GM13977 (cell line): ENCODE measurements at regions not wholly inside any gene's neighbourhood (a gene's known extent, or its start where the extent isn't known, plus 50 kb on each side); places are given as distances from the start of the nearest gene placed in this dataset.
"Not testable (repeated sequence)": the region's sequence is repeated elsewhere in the genome, so short reads cannot be mapped to it uniquely, and the experiment has no call there.

Experiments used
- DNase-seq: peaks from one replicate; pipeline ENCODE4 v3.0.0; 2012; ENCODE audit warnings: low spot score
- in situ Hi-C: fragments of 300-500 bp; cut with MboI; formaldehyde crosslinking; loops from one replicate; pipeline ENCODE4 v1.12.0; 2022; ENCODE audit warnings: low sequenced_read_pairs, low pct_unique_long_range_greater_than_20kb, mixed read lengths, inconsistent platforms; ENCODE audit not compliant: unreplicated experiment
- TF ChIP-seq, protein P1 (sequence below): IDR thresholded peaks from 2 replicates; pipeline ENCODE4 v1.5.1; 2012; ENCODE audit warnings: mild to moderate bottlenecking, control low read depth; ENCODE audit not compliant: insufficient read depth; ENCODE audit errors: extremely low read depth, missing control alignments

DNA sequence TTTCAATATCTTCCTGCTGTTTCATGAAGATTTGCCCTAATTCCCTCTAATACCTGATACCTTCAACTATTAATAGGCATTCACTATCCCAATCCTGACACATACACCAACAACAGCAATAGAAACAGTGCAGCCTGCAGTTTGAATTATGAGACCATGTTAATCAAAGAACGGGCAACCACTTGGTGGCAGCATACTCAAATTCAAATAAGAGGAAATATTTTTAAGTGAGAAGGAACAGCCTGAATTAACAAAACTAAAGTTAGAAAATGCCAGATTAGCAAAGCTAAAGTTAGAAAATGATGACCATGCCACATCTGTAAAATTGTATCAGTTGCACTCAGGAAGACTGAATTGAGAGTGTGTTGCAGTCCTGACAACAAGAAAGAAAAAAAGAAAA, 204.9 kb downstream of the SMARCA1 start:
- TF ChIP-seq, protein P1, sequence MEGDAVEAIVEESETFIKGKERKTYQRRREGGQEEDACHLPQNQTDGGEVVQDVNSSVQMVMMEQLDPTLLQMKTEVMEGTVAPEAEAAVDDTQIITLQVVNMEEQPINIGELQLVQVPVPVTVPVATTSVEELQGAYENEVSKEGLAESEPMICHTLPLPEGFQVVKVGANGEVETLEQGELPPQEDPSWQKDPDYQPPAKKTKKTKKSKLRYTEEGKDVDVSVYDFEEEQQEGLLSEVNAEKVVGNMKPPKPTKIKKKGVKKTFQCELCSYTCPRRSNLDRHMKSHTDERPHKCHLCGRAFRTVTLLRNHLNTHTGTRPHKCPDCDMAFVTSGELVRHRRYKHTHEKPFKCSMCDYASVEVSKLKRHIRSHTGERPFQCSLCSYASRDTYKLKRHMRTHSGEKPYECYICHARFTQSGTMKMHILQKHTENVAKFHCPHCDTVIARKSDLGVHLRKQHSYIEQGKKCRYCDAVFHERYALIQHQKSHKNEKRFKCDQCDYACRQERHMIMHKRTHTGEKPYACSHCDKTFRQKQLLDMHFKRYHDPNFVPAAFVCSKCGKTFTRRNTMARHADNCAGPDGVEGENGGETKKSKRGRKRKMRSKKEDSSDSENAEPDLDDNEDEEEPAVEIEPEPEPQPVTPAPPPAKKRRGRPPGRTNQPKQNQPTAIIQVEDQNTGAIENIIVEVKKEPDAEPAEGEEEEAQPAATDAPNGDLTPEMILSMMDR, result peak; percentile 26
- in situ Hi-C loops, result no loop called here
- peak; percentile 3 for DNase-seq

DNA sequence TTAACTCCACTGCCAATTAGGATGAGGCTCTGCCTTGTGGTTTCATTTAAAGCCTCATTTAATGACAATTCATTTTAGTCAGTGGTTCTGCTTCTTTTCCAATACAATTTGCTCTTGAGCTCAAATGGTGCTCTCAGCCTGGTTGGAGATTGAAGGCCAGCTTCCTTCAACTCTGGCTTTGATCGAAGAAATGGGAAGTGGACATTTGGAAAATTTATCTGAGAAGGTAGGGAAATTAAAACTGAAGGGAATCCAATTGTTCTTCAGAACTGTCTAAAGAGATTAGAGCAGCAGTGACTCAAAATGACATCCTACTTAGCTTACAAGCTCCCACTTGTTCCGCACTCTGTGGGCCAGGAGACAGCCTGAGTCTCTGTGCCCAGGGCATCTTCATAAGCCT, 206.8 kb downstream of the SMARCA1 start:
- no peak for DNase-seq
- in situ Hi-C loops, result no loop called here
- TF ChIP-seq, protein P1, result no peak

DNA sequence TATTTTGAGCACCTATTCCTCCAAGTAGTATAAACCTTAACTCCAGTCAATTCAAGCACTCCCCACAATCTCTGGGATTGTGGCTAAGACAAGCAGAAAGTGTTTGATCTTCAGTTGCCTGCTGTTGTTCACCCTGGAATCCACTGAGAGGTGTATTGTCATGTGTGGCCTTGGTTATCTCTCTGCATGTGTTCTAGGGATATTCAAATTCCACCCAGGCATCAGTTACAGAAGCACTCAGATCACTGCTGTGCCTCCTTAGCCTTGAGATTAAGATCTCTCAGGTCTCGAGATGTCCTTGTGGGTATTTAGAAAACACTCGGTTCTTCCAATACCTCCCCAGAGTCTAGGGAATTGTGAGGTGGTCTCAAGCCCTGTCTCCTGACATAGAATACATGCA, 213.3 kb downstream of the SMARCA1 start:
- no peak for DNase-seq
- in situ Hi-C loops, result no loop called here
- TF ChIP-seq, protein P1, result no peak

DNA sequence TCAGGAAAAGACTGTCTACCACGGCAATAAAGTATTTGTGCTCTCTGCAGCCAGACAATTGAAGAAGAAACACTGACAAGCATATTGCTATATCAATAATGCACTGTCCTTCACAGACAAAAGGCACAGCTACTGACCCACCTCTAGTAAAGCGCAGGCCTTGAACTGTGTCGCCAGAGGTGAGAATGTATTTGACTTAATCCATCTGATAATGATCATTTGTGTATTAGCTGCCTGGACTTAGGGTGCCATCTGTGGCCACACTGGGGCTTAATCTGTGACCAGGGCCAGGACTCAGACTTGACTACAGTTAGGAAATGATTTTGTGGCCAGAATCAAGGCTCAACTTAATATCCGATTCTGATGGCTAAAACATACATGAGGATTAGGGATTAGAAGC, 260.4 kb downstream of the SMARCA1 start:
- in situ Hi-C loops, result no loop called here
- no peak for DNase-seq
- TF ChIP-seq, protein P1, result no peak

DNA sequence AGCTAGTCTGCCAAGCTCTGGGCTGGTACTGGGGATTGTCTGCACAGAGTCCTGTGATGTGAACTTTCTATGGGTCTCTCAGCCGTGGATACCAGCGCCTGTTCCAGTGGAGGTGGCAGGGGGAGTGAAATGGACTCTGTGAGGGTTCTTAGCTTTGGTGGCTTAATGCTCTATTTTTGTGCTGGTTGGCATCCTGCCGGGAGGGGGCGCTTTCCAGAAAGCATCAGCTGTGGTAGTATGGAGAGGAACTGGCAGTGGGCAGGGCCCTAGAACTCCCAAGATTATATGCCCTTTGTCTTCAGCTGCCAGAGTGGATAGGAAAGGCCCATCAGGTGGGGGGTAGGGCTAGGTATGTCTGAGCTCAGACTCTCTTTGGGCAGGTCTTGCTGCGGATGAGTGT, 267.8 kb downstream of the SMARCA1 start:
- in situ Hi-C loops, DNase-seq: not testable (repeated sequence)
- TF ChIP-seq, protein P1, result peak; percentile 8

DNA sequence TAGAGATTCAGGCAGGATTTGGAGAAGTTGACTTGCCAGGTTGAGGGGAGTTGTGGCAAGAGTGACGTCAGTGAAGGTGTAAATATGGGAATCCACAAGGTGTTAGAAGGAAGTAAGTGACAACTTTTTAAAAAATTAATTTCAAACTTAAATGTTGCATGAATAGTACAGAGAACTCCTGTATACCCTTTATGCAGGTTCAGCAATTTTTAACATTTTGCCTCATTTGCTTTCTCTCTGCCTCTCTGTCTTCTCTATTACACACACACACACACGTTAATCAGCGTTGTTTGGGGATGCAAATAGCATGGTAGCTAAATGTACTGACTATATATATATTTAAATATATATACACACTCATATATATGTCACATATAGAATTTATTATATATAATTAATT, 273.7 kb downstream of the SMARCA1 start:
- TF ChIP-seq, protein P1, result no peak
- in situ Hi-C loops, result no loop called here

DNA sequence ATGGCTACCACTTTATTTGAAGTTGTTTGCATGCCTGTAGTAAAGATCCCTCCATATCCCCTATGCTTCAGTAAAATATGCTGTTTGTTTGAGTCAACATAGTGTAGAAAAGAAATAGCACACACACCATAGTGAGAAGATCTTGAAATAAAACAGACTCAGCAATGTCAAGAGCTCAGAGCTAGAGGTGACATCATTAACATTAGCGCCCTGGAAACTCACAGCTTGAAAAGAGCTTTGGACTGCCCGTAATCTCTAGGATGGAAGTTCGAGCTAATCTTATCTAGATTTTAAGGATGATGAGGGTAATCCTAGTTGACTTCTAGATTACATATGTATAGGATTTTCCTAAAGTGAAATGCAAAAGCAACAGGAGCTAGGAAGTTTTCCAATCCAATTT, 275.6 kb downstream of the SMARCA1 start:
- no peak for DNase-seq
- in situ Hi-C loops, result no loop called here
- TF ChIP-seq, protein P1, result no peak

More for the DNA sequence above, 273.7 kb downstream of the SMARCA1 start:
- no peak for DNase-seq
